H9 (cell line): ENCODE measurements at regions not wholly inside any gene's neighbourhood (a gene's known extent, or its start where the extent isn't known, plus 50 kb on each side); places are given as distances from the start of the nearest gene placed in this dataset.

Experiments
- DNase-seq: peaks from one replicate; pipeline ENCODE4 v3.0.0-alpha.2; 2017
- H2AFZ ChIP-seq: one replicate; pipeline ENCODE4 v1.6.1; 2013; ENCODE audit warnings: mild to moderate bottlenecking, low read length, control low read depth, moderate library complexity
- H2AK5ac ChIP-seq: 2 replicates; pipeline ENCODE4 v1.6.1; 2013; ENCODE audit warnings: low read length, control low read depth, mixed read lengths; ENCODE audit not compliant: insufficient read length
- H2BK120ac ChIP-seq: one replicate; pipeline ENCODE4 v1.6.1; 2013; ENCODE audit warnings: low read depth, mild to moderate bottlenecking, low read length, control low read depth, inconsistent platforms; ENCODE audit not compliant: poor library complexity, severe bottlenecking
- H2BK12ac ChIP-seq: 2 replicates; pipeline ENCODE4 v1.6.1; 2013; ENCODE audit warnings: low read length, control low read depth, mixed read lengths, low read depth; ENCODE audit not compliant: insufficient read length
- H2BK15ac ChIP-seq: 2 replicates; pipeline ENCODE4 v1.6.1; 2013; ENCODE audit warnings: low read depth, low read length, control low read depth
- H2BK20ac ChIP-seq: one replicate; pipeline ENCODE4 v1.6.1; 2013; ENCODE audit warnings: low read depth, mild to moderate bottlenecking, low read length, control low read depth, inconsistent platforms; ENCODE audit not compliant: poor library complexity, severe bottlenecking
- H2BK5ac ChIP-seq: 2 replicates; pipeline ENCODE4 v1.6.1; 2013; ENCODE audit warnings: low read length, control low read depth, mixed read lengths; ENCODE audit not compliant: insufficient read length
- H3K14ac ChIP-seq: 2 replicates; pipeline ENCODE4 v1.6.1; 2013; ENCODE audit warnings: low read length, control low read depth; ENCODE audit not compliant: insufficient read depth
- H3K18ac ChIP-seq: 2 replicates; pipeline ENCODE4 v1.6.1; 2013; ENCODE audit warnings: low read depth, mild to moderate bottlenecking, mixed read lengths, low read length, control low read depth; ENCODE audit not compliant: insufficient read length
- H3K23ac ChIP-seq: 2 replicates; pipeline ENCODE4 v1.6.1; 2013; ENCODE audit warnings: low read length, control low read depth, mixed read lengths, low read depth; ENCODE audit not compliant: insufficient read length
- H3K23me2 ChIP-seq: 2 replicates; pipeline ENCODE4 v1.6.1; 2013; ENCODE audit warnings: low read depth, mild to moderate bottlenecking, mixed read lengths, low read length, control low read depth; ENCODE audit not compliant: insufficient read length, poor library complexity, severe bottlenecking
- H3K27ac ChIP-seq: 2 replicates; pipeline ENCODE4 v1.5.1; 2013; ENCODE audit warnings: low read length, control low read depth, mixed read lengths, low read depth; ENCODE audit not compliant: insufficient read length
- H3K27me3 ChIP-seq: 2 replicates; pipeline ENCODE4 v1.6.1; 2013; ENCODE audit warnings: low read length, control low read depth, inconsistent platforms; ENCODE audit not compliant: insufficient read depth
- H3K4ac ChIP-seq: 2 replicates; pipeline ENCODE4 v1.6.1; 2013; ENCODE audit warnings: low read depth, mild to moderate bottlenecking, control low read depth, inconsistent platforms, low read length, moderate library complexity
- H3K4me1 ChIP-seq: 2 replicates; pipeline ENCODE4 v1.6.1; 2013; ENCODE audit warnings: low read length, control low read depth, inconsistent platforms; ENCODE audit not compliant: insufficient read depth
- H3K4me2 ChIP-seq: 2 replicates; pipeline ENCODE4 v1.6.1; 2013; ENCODE audit warnings: low read length, control low read depth, mixed read lengths; ENCODE audit not compliant: insufficient read length, insufficient read depth
- H3K56ac ChIP-seq: 2 replicates; pipeline ENCODE4 v1.6.1; 2013; ENCODE audit warnings: low read depth, mild to moderate bottlenecking, mixed read lengths, low read length, control low read depth; ENCODE audit not compliant: insufficient read length
- H3K79me1 ChIP-seq: 2 replicates; pipeline ENCODE4 v1.6.1; 2013; ENCODE audit warnings: low read depth, mild to moderate bottlenecking, moderate library complexity, low read length, control low read depth, inconsistent platforms; ENCODE audit not compliant: insufficient read depth, poor library complexity, severe bottlenecking
- H3K79me2 ChIP-seq: 2 replicates; pipeline ENCODE4 v1.6.1; 2013; ENCODE audit warnings: low read length, control low read depth, inconsistent platforms; ENCODE audit not compliant: insufficient read depth
- H3K9ac ChIP-seq: 2 replicates; pipeline ENCODE4 v1.6.1; 2013; ENCODE audit warnings: low read length, control low read depth, mixed read lengths; ENCODE audit not compliant: insufficient read length; ENCODE audit errors: extremely low read depth
- H3K9me3 ChIP-seq: one replicate; pipeline ENCODE4 v1.6.1; 2013; ENCODE audit warnings: low read depth, low read length, inconsistent platforms; ENCODE audit not compliant: control insufficient read depth
- H3T11ph ChIP-seq: one replicate; pipeline ENCODE4 v1.6.1; 2013; ENCODE audit warnings: mild to moderate bottlenecking, low read length, control low read depth, inconsistent platforms
- H4K20me1 ChIP-seq: one replicate; pipeline ENCODE4 v1.6.1; 2013; ENCODE audit not compliant: control insufficient read depth, insufficient read length, insufficient read depth
- H4K5ac ChIP-seq: 2 replicates; pipeline ENCODE4 v1.6.1; 2013; ENCODE audit warnings: low read depth, mild to moderate bottlenecking, mixed read lengths, low read length, control low read depth; ENCODE audit not compliant: insufficient read length
- H4K8ac ChIP-seq: replicated peaks from 2 replicates; pipeline ENCODE4 v1.6.1; 2013; ENCODE audit warnings: low read length, control low read depth, mixed read lengths, low read depth; ENCODE audit not compliant: insufficient read length
- H4K91ac ChIP-seq: 2 replicates; pipeline ENCODE4 v1.6.1; 2013; ENCODE audit warnings: low read depth, mild to moderate bottlenecking, moderate library complexity, mixed read lengths, low read length, control low read depth; ENCODE audit not compliant: insufficient read length
- H3K27ac Mint-ChIP-seq, 3 experiments: 2 replicates in 2 of 3; 3 replicates in 1 of 3; pipeline ENCODE4 v1.8.0; 2020 to 2021; ENCODE audit warnings: mixed read lengths in 3 of 3, mild to moderate bottlenecking in 1 of 3, moderate library complexity in 1 of 3
- H3K27me3 Mint-ChIP-seq: 2 replicates; pipeline ENCODE4 v1.8.0; 2021; ENCODE audit warnings: low read depth, mild to moderate bottlenecking, moderate library complexity, mixed read lengths
- H3K36me3 Mint-ChIP-seq, 3 experiments: 2 replicates in 2 of 3; 3 replicates in 1 of 3; pipeline ENCODE4 v1.8.0; 2020 to 2021; ENCODE audit warnings: low read depth in 3 of 3, mixed read lengths in 3 of 3; ENCODE audit not compliant: insufficient read depth in 1 of 3
- H3K4me1 Mint-ChIP-seq, 2 experiments: 2 replicates each; pipeline ENCODE4 v1.8.0; 2020; ENCODE audit warnings: mixed read lengths in 2 of 2
- H3K4me3 Mint-ChIP-seq, 2 experiments: 2 replicates in 1 of 2; 3 replicates in 1 of 2; pipeline ENCODE4 v1.8.0; 2020 to 2021; ENCODE audit warnings: mild to moderate bottlenecking in 2 of 2, mixed read lengths in 2 of 2, moderate library complexity in 1 of 2
- H3K9me3 Mint-ChIP-seq, 2 experiments: 2 replicates in 1 of 2; 3 replicates in 1 of 2; pipeline ENCODE4 v1.8.0; 2020; ENCODE audit warnings: mild to moderate bottlenecking in 2 of 2, mixed read lengths in 2 of 2, moderate library complexity in 1 of 2
- WGBS: extraction: QIAGEN DNeasy Blood & Tissue Kit; methylation state at CpG from one replicate; pipeline ENCODE4 v1.1.7; 2013; ENCODE audit warnings: missing lambda C conversion rate, low lambda C conversion rate, mixed read lengths; ENCODE audit not compliant: insufficient read length; ENCODE audit errors: extremely low coverage; 5-methylcytosine and 5-hydroxymethylcytosine counted together
- TF ChIP-seq, protein P1 (sequence below): fragments of 200-600 bp; sonication (generic); conservative IDR thresholded peaks from 3 replicates; pipeline ENCODE4 v1.8.0; 2021; ENCODE audit warnings: antibody characterized with exemption, mild to moderate bottlenecking

DNA sequence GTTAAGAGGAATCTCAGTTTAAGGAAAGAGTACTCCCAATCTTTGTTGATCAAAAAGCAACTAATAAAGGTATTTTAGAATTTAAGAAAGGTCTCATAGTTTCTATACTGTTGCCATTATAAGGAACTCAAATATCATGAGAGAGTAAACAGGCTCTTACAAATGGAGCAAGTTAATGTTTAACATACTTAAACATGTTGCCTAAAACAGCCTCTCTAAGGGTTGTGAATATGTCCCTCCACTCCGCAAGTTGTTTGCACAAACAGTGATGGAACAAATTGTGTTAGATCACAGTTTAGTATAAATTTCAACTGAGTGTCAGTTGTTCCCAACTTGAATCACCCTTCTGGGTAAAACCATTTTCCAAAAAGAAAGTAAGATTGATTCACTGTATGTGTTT is 1678.3 kb downstream of the PCDH19 start:
- H2BK15ac ChIP-seq, result no peak overlapping the region
- H3K4me1 ChIP-seq, result no peaks in the 10 kb centered on the region
- H3K23me2 ChIP-seq, result no peaks in the 10 kb centered on the region

More for the DNA sequence above, 1678.3 kb downstream of the PCDH19 start:
- H3K56ac ChIP-seq, result no peak overlapping the region
- no peak overlapping the region for H3K4me2 ChIP-seq
- H4K91ac ChIP-seq, result no peak overlapping the region
- TF ChIP-seq, protein P1, sequence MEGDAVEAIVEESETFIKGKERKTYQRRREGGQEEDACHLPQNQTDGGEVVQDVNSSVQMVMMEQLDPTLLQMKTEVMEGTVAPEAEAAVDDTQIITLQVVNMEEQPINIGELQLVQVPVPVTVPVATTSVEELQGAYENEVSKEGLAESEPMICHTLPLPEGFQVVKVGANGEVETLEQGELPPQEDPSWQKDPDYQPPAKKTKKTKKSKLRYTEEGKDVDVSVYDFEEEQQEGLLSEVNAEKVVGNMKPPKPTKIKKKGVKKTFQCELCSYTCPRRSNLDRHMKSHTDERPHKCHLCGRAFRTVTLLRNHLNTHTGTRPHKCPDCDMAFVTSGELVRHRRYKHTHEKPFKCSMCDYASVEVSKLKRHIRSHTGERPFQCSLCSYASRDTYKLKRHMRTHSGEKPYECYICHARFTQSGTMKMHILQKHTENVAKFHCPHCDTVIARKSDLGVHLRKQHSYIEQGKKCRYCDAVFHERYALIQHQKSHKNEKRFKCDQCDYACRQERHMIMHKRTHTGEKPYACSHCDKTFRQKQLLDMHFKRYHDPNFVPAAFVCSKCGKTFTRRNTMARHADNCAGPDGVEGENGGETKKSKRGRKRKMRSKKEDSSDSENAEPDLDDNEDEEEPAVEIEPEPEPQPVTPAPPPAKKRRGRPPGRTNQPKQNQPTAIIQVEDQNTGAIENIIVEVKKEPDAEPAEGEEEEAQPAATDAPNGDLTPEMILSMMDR, result no peak
- no peak overlapping the region for H4K5ac ChIP-seq
- H3K27me3 Mint-ChIP-seq, result no peaks in the 10 kb centered on the region
- no peak overlapping the region for H2BK5ac ChIP-seq
- H2BK12ac ChIP-seq, result no peak overlapping the region
- no peaks in the 10 kb centered on the region for H4K20me1 ChIP-seq
- no peak overlapping the region for H2AFZ ChIP-seq
- no peak overlapping the region for H2AK5ac ChIP-seq
- H3K79me1 ChIP-seq, result no peaks in the 10 kb centered on the region
- H3K79me2 ChIP-seq, result no peaks in the 10 kb centered on the region
- DNase-seq, result no peak
- H2BK20ac ChIP-seq, result no peak overlapping the region
- no peak overlapping the region for H2BK120ac ChIP-seq
- no peaks in the 10 kb centered on the region for H3K4me1 Mint-ChIP-seq
- H3K9me3 Mint-ChIP-seq, result no peaks in the 10 kb centered on the region
- H3K9me3 ChIP-seq, result no peaks in the 10 kb centered on the region
- no peak overlapping the region for H3K27ac ChIP-seq
- no peak overlapping the region for H3K18ac ChIP-seq
- H4K8ac ChIP-seq, result no peak overlapping the region
- H3K23ac ChIP-seq, result no peak overlapping the region
- H3K36me3 Mint-ChIP-seq, result peaks cover 6 to 25% (median 24%) of the 10 kb centered on the region in 3 experiments; a peak in 6 of 7 replicates
- no peak overlapping the region for H3K4ac ChIP-seq
- WGBS, result no CpG with 5 or more reads among the region's 1 CpG
- H3K27me3 ChIP-seq, result no peaks in the 10 kb centered on the region
- H3K4me3 Mint-ChIP-seq, result no peak overlapping the region
- H3K14ac ChIP-seq, result no peak overlapping the region
- no peak overlapping the region for H3K9ac ChIP-seq
- peak overlapping the region in 1 of 3 experiments; percentile 54; a peak in 1 of 7 replicates for H3K27ac Mint-ChIP-seq
- H3T11ph ChIP-seq, result no peak overlapping the region
